ENCODE measurements at regions not wholly inside any gene's neighbourhood (a gene's known extent, or its start where the extent isn't known, plus 50 kb on each side); places are given as distances from the start of the nearest gene placed in this dataset.

DNA sequence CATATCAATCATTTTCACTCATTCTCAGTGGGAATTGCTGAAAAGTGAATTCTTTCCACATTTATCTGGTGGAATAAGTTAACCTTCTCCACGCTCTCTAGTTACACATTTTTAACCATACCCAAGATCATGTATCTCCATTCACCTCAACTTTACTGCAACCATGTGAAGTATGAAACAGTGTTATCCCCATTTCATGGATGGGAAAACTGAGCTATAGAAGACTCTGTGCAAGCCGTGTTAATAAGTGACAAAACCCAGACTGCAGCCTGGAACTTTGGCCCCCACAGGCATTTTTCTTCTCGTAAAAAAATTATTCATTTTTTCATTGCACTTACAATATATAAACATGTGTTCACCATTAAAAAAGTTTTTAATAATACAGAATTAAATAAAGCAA, 82.4 kb upstream of the CCND2 start:
- TF ChIP-seq, protein P1, sequence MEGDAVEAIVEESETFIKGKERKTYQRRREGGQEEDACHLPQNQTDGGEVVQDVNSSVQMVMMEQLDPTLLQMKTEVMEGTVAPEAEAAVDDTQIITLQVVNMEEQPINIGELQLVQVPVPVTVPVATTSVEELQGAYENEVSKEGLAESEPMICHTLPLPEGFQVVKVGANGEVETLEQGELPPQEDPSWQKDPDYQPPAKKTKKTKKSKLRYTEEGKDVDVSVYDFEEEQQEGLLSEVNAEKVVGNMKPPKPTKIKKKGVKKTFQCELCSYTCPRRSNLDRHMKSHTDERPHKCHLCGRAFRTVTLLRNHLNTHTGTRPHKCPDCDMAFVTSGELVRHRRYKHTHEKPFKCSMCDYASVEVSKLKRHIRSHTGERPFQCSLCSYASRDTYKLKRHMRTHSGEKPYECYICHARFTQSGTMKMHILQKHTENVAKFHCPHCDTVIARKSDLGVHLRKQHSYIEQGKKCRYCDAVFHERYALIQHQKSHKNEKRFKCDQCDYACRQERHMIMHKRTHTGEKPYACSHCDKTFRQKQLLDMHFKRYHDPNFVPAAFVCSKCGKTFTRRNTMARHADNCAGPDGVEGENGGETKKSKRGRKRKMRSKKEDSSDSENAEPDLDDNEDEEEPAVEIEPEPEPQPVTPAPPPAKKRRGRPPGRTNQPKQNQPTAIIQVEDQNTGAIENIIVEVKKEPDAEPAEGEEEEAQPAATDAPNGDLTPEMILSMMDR (IDR thresholded peaks at IDR 0.05; ENCODE audit: low read length): no peak
- no peak for TF ChIP-seq EZH2 (IDR thresholded peaks at IDR 0.05; ENCODE audit: borderline replicate concordance, low read length)

Measured in OCI-LY1 (cell line).